ENCODE measurements at regions not wholly inside any gene's neighbourhood (a gene's known extent, or its start where the extent isn't known, plus 50 kb on each side); places are given as distances from the start of the nearest gene placed in this dataset.
"Not testable (repeated sequence)": the region's sequence is repeated elsewhere in the genome, so short reads cannot be mapped to it uniquely, and the experiment has no call there.

- DNase-seq (ENCODE audit: low read depth in 2 of 2, low spot score in 1 of 2): no peak
Measured at GRCh38 chr9:2243666-2244555, 228.8 kb downstream of the SMARCA2 start.

GRCh38 chr9:2247340-2247739, 232.2 kb downstream of the SMARCA2 start:
- no peak for DNase-seq (ENCODE audit: low read depth in 2 of 2, low spot score in 1 of 2)

DNA sequence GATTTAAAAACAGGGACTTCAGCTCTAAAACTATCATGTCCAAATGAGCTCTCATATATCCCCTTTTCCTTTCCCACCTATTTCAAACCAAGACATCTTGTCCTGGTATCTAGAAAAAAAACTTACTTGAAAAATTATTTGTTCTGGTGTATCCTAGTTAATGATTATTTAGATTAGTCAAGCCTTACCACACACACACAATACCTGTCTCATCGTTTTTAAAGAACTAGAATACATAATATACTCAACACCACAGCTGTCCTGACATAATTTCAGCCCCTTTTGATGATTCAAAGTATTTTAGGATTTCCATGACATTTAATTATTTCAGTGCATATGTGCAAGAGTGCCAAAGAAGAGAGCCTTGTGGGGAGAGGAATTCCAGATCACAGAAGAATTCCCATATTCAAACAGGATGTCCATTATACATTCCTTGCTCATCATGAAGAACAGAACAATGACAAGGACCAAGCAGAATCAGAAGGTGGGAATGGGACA, 233.7 kb downstream of the SMARCA2 start:
- no peak for DNase-seq (ENCODE audit: low read depth in 2 of 2, low spot score in 1 of 2)

GRCh38 chr9:2253636-2254580, 238.8 kb downstream of the SMARCA2 start:
- DNase-seq (ENCODE audit: low read depth in 2 of 2, low spot score in 1 of 2): no peak

DNA sequence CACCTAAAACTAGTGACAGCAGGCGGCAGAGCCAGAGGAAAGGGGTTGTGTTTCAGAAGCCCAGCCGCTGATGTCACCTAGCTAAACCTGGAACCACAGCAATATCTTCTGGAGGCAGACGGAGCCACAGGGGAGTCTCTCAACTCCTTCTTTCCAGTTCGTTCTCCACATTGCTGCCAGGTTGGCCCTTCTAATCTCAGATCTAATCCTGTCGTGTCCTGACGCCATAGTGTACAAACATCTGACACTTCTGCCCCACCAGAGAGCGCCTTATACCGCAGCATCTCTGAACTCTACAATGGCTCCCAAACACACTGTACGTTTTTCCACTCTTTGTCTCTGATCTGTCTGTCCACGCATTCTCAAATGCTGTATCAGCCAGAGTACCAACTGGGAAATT, 240.0 kb downstream of the SMARCA2 start:
- no peak for DNase-seq (ENCODE audit: low read depth in 2 of 2, low spot score in 1 of 2)

GRCh38 chr9:2257248-2257929, 242.2 kb downstream of the SMARCA2 start:
- DNase-seq (ENCODE audit: low read depth in 2 of 2, low spot score in 1 of 2): no peak

DNA sequence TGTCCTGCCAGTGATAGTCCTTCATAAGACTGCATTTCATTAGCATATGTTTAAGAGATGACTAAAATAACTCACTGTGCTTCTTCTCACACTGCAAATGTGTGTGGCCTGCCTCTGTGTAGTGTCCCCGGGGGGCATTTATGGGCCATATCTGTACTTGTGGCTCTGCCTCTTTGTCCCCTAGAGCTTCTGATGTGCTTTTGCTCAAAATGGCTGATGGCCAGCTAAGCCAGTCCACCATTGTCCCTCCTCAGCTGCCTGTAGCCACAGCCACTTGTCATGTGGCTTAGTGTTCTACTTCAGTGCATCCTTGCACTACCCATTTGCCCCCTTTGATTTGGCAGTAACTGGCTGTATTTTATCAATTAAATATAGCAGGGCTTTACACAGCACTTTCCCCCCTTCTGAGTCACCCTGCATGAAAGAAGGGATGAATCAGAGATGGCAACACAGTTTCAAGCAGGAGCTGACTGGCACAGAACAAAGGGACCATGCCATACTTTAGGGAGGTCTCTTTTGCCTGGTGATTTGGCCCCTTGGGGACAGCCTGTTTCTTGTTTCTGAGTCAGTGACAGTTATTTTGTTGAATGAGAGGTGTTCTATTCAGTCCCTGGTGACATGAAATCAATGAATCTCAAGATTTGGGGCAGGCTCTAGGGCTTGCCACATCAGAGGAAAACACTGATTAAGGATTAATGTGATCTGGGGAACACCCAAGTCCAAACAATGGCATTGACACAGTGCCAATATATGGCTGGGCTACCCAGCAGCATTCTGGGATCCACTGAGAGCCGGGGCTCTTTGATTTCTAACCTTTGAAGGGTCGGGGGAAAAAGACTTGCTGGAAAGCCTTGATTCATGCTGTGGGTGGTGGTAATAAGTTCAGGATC, 245.5 kb downstream of the SMARCA2 start:
- no peak for DNase-seq (ENCODE audit: low read depth in 2 of 2, low spot score in 1 of 2)

- DNase-seq (ENCODE audit: low read depth in 2 of 2, low spot score in 1 of 2): no peak
Measured at GRCh38 chr9:2261421-2262103, 246.4 kb downstream of the SMARCA2 start.

GRCh38 chr9:2262386-2263071, 247.4 kb downstream of the SMARCA2 start:
- no peak for DNase-seq (ENCODE audit: low read depth in 2 of 2, low spot score in 1 of 2)

DNA sequence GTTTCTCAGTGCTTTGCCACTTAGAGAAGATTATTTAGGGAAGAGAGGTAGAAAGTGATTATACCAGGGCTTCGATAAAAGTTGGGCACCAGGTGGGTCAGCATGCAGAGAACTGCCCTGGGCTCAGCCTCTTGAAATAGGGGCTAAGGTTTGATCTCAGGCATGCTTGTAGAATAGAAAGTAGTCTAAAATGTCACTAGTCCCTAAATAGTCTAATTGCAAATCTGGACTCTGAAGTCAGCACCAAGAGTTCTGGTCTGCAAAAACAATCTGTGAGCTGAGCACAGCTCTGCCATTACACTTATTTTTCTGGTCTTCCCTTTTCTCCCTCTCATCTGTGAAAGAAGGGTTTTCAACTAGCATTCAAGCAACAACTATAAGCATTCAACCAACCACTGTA, 248.0 kb downstream of the SMARCA2 start:
- no peak for DNase-seq (ENCODE audit: low read depth in 2 of 2, low spot score in 1 of 2)

GRCh38 chr9:2263665-2264064, 248.5 kb downstream of the SMARCA2 start:
- DNase-seq (ENCODE audit: low read depth in 2 of 2, low spot score in 1 of 2): no peak

- DNase-seq (ENCODE audit: low read depth in 2 of 2, low spot score in 1 of 2): no peak
Measured at GRCh38 chr9:2264081-2264480, 248.9 kb downstream of the SMARCA2 start.

DNA sequence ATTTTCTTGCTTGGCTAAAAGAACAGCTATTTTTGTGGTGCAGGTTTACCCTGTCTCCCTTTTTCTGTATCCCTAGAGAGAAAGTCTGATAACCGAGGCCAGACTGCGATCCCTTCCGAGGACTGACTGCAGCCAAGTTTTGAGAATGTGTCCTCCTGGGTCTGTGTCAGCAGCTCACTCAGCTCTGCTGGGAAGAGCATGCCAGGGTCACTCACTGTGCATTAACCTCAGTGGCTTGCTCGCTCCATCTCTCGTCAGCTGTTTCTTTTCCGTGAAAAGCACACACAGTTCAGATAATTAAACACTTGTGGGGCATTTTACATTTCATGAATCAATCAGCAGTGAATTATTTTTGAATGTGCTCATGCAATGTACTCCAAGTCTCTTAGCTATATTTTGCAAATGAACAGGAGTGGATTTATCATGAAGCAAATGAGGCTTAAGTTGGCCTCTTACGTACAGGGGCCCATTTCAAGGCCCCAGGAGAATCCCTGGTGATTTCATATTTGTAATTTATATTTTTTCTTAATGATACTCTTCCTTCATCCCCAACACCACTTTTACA, 252.1 kb downstream of the SMARCA2 start:
- no peak for DNase-seq (ENCODE audit: low read depth in 2 of 2, low spot score in 1 of 2)

GRCh38 chr9:2269778-2270177, 254.6 kb downstream of the SMARCA2 start:
- no peak for DNase-seq (ENCODE audit: low read depth in 2 of 2, low spot score in 1 of 2)

- DNase-seq (ENCODE audit: low read depth in 2 of 2, low spot score in 1 of 2): no peak
Measured at GRCh38 chr9:2270565-2270964, 255.4 kb downstream of the SMARCA2 start.

DNA sequence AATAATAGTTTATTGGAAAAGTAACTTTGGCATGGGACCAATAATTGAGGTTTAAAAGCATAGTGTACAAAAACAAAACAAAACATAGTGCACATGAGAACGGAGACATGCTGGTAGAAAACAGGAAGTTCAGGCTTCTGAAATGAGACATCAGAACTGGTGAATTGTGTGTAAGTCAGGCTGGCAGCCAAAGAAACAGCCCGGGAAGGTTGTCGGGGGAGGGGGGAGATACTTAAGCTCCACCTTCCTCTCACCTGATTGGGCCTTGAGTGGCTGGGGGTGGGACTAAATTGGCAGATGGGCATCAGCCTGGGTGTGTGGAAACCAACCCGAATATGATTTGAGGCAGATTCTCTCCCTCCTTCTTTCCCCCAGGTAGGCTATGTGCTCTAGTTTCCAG, 256.3 kb downstream of the SMARCA2 start:
- DNase-seq (ENCODE audit: low read depth in 2 of 2, low spot score in 1 of 2): no peak

DNA sequence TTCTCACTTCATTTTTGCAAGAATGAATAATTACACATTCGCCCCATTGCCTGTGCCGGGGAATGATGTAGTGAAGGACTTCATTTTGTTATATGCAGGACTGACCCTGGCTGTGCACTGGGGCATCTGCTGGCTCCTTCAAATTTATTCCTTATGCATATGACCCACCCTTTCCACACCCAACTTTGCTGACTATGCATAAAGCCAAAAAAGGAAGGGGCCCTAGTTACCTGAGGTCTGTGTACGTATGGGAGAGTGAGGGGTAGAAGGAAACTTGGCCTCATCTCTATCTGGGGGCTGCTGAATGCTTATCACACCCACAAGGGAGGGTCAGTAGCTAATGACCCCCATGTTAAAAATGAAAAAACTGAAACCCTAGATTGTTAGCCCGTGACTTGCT, 259.6 kb downstream of the SMARCA2 start:
- DNase-seq (ENCODE audit: low read depth in 2 of 2, low spot score in 1 of 2): no peak

- DNase-seq (ENCODE audit: low read depth in 2 of 2, low spot score in 1 of 2): no peak
Measured at GRCh38 chr9:2276296-2276695, 261.1 kb downstream of the SMARCA2 start.

- DNase-seq (ENCODE audit: low read depth in 2 of 2, low spot score in 1 of 2): not testable (repeated sequence)
Measured at GRCh38 chr9:2277133-2277532, 262.0 kb downstream of the SMARCA2 start.
